RWPE2 (cell line): ENCODE measurements at regions not wholly inside any gene's neighbourhood (a gene's known extent, or its start where the extent isn't known, plus 50 kb on each side); places are given as distances from the start of the nearest gene placed in this dataset.

Experiments
- ATAC-seq: fragments of 200-7000 bp; cut with Tn5 transposase; 3 replicates; pipeline ENCODE4 v1.9.1; 2021; ENCODE audit warnings: low read depth
- DNase-seq: peaks from one replicate; pipeline ENCODE4 v3.0.0-alpha.2; 2020; ENCODE audit warnings: low spot score
- H3K27ac ChIP-seq: fragments of 450-650 bp; 2 replicates; pipeline ENCODE4 v1.5.1; 2017; ENCODE audit warnings: mild to moderate bottlenecking; ENCODE audit not compliant: poor library complexity, severe bottlenecking
- H3K27me3 ChIP-seq: fragments of 250-450 bp; sonication (Bioruptor Pico); 2 replicates; pipeline ENCODE4 v1.5.1; 2021; ENCODE audit warnings: mild to moderate bottlenecking, moderate library complexity; ENCODE audit not compliant: insufficient read depth, poor library complexity, severe bottlenecking
- H3K36me3 ChIP-seq: fragments of 250-450 bp; sonication (Bioruptor Pico); 2 replicates; pipeline ENCODE4 v1.5.1; 2020; ENCODE audit warnings: low read depth, mild to moderate bottlenecking, moderate library complexity
- H3K4me1 ChIP-seq: fragments of 250-450 bp; sonication (Bioruptor Pico); 2 replicates; pipeline ENCODE4 v1.5.1; 2021; ENCODE audit warnings: mild to moderate bottlenecking, moderate library complexity; ENCODE audit not compliant: insufficient read depth, poor library complexity, severe bottlenecking
- H3K4me3 ChIP-seq: fragments of 250-450 bp; sonication (Bioruptor Pico); 2 replicates; pipeline ENCODE4 v1.5.1; 2021; ENCODE audit warnings: mild to moderate bottlenecking, moderate library complexity; ENCODE audit not compliant: severe bottlenecking
- H3K9me3 ChIP-seq: fragments of 250-450 bp; sonication (Bioruptor Pico); 2 replicates; pipeline ENCODE4 v1.5.1; 2021; ENCODE audit warnings: mild to moderate bottlenecking, moderate library complexity; ENCODE audit not compliant: severe bottlenecking
- TF ChIP-seq, protein P1 (sequence below): fragments of 450-650 bp; IDR thresholded peaks from one replicate; pipeline ENCODE4 v1.5.1; 2017; ENCODE audit warnings: mild to moderate bottlenecking, moderate library complexity; ENCODE audit not compliant: poor library complexity, severe bottlenecking

DNA sequence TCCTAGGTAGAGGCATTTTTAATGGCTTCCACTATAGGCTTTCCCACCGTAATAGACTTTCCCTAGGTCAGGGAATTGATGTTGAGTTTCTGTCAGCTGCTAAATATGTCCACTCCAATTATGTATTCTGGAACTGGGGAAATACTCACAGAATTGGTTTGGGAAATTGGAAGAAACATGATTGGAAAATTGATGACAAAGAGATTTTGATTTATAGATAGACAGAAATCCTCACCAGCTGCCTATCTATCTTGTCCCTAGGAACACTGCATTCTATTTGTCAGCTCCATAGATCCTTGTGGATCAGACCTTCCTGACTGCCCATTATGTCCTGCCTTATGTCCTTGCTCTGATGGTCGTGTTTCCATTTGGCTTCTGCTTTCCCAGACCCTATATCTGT is 75.6 kb upstream of the TNIK start:
- TF ChIP-seq, protein P1, sequence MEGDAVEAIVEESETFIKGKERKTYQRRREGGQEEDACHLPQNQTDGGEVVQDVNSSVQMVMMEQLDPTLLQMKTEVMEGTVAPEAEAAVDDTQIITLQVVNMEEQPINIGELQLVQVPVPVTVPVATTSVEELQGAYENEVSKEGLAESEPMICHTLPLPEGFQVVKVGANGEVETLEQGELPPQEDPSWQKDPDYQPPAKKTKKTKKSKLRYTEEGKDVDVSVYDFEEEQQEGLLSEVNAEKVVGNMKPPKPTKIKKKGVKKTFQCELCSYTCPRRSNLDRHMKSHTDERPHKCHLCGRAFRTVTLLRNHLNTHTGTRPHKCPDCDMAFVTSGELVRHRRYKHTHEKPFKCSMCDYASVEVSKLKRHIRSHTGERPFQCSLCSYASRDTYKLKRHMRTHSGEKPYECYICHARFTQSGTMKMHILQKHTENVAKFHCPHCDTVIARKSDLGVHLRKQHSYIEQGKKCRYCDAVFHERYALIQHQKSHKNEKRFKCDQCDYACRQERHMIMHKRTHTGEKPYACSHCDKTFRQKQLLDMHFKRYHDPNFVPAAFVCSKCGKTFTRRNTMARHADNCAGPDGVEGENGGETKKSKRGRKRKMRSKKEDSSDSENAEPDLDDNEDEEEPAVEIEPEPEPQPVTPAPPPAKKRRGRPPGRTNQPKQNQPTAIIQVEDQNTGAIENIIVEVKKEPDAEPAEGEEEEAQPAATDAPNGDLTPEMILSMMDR = no peak
- Histone ChIP-seq H3K9me3 (no peaks in the 10 kb centered on the region), H3K4me3 (no peak overlapping the region), H3K4me1 (no peaks in the 10 kb centered on the region), H3K27me3 (no peaks in the 10 kb centered on the region), H3K27ac (no peak overlapping the region), H3K36me3 (no peaks in the 10 kb centered on the region)
- DNase-seq = no peak
- no peak for ATAC-seq

DNA sequence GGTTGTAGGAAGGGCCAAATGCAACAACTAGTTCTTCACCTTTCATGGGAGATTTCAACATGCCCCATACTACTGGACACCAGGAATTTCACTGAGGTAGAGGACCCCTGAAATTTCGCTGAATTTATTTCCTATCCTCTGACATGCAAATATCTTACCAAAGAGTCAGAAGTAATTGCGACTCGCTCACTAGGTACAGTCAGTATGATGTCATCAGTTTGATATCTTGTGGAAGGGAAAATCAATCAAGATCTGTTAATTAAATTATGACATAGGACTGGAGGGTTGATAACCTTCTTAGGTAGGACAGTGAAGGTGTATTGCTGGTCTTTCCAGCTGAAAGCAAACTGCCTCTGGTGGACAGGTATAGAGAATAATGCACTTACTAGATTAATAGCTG is 74.9 kb upstream of the TNIK start:
- no peak for ATAC-seq
- H3K9me3 ChIP-seq = no peaks in the 10 kb centered on the region
- no peak for DNase-seq
- no peaks in the 10 kb centered on the region for H3K36me3 ChIP-seq
- H3K27me3 ChIP-seq = no peaks in the 10 kb centered on the region
- H3K4me3 ChIP-seq = no peak overlapping the region
- no peak overlapping the region for H3K27ac ChIP-seq
- TF ChIP-seq, protein P1 = no peak
- H3K4me1 ChIP-seq = no peaks in the 10 kb centered on the region

DNA sequence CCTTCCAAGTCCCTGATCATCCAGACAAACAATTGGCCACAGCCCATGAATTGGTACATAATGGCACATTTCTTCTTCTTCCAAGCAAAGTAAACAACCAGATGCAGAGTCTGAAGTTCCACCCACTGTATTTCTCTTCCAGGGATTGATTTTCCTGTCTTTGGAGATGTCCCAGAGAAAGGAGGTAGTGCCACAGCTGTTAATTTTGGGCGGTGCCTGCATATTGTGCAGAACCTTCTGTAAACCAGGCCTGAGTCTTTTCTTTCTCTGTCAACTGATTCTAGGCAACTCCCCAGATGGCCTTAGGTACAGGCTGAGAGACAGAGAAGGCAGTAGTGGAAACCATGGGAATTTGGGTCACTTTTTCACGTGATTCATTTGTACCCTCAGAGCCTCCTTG is 73.5 kb upstream of the TNIK start:
- Histone ChIP-seq H3K27me3 (no peaks in the 10 kb centered on the region), H3K4me1 (no peaks in the 10 kb centered on the region), H3K36me3 (no peaks in the 10 kb centered on the region), H3K9me3 (no peaks in the 10 kb centered on the region), H3K27ac (no peak overlapping the region), H3K4me3 (no peak overlapping the region)
- ATAC-seq (no peak), DNase-seq (no peak)
- TF ChIP-seq, protein P1 = no peak

DNA sequence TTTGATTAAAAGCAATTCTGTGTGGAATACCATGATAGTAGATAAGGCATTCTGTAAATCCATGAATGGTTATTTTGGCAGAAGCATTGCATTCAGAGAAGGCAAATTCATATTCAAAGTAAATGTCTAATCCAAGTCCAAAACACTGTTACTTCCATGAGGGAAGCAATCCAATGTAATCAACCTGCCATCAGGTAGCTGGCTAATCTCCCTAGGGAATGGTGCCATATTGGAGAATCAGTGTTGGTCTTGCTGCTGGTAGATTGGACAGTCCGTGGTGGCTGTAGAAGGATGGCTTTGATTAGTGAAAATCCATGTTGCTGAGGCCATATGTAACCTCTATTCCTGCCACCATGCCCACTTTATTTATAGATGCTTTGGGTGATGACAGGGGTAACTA is 72.1 kb upstream of the TNIK start:
- H3K9me3 ChIP-seq = no peaks in the 10 kb centered on the region
- H3K27ac ChIP-seq = no peak overlapping the region
- no peak for ATAC-seq

DNA sequence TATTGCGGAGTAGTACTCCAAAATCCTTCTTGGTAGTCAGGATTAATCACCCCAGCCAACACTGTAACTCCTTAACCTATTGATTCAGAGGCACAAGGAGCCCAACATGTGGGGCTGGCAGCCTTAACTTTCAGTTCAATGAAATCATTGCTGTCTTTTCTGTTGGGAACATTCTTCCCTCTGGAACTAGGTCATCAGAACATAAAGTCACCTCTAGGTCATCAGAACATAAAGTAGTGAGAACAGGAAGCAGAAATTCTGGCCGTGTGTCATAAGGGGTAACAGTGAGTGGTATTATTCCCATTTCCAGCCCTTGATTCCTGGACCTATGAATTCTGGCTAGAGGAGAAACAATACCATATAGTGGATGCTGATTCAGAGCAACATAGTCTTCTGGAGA is 71.5 kb upstream of the TNIK start:
- no peak for ATAC-seq
- Histone ChIP-seq H3K9me3 (no peaks in the 10 kb centered on the region), H3K27me3 (no peaks in the 10 kb centered on the region)

More for the DNA sequence above, 72.1 kb upstream of the TNIK start:
- no peak for DNase-seq
- Histone ChIP-seq H3K4me1 (no peaks in the 10 kb centered on the region), H3K4me3 (no peak overlapping the region), H3K36me3 (no peaks in the 10 kb centered on the region), H3K27me3 (no peaks in the 10 kb centered on the region)
- TF ChIP-seq, protein P1 = no peak

More for the DNA sequence above, 71.5 kb upstream of the TNIK start:
- no peaks in the 10 kb centered on the region for H3K4me1 ChIP-seq
- H3K27ac ChIP-seq = no peak overlapping the region
- TF ChIP-seq, protein P1 = no peak
- no peaks in the 10 kb centered on the region for H3K36me3 ChIP-seq
- no peak overlapping the region for H3K4me3 ChIP-seq
- no peak for DNase-seq
